Osteocyte (in vitro differentiated cells): ENCODE measurements at regions not wholly inside any gene's neighbourhood (a gene's known extent, or its start where the extent isn't known, plus 50 kb on each side); places are given as distances from the start of the nearest gene placed in this dataset.

Source experiments
- DNase-seq: peaks from one replicate; pipeline ENCODE4 v3.0.0; 2021; ENCODE audit warnings: mixed read lengths; ENCODE audit not compliant: unreplicated experiment; ENCODE audit errors: extremely low spot score
- H3K27ac Mint-ChIP-seq: one replicate; pipeline ENCODE4 v1.8.0; 2021; ENCODE audit warnings: mild to moderate bottlenecking, mixed read lengths; ENCODE audit not compliant: unreplicated experiment
- H3K27me3 Mint-ChIP-seq: one replicate; pipeline ENCODE4 v1.8.0; 2021; ENCODE audit warnings: mixed read lengths; ENCODE audit not compliant: unreplicated experiment
- H3K36me3 Mint-ChIP-seq: one replicate; pipeline ENCODE4 v1.8.0; 2021; ENCODE audit warnings: mixed read lengths; ENCODE audit not compliant: unreplicated experiment
- H3K4me1 Mint-ChIP-seq: one replicate; pipeline ENCODE4 v1.8.0; 2021; ENCODE audit warnings: mixed read lengths; ENCODE audit not compliant: unreplicated experiment
- H3K4me3 Mint-ChIP-seq: one replicate; pipeline ENCODE4 v1.8.0; 2021; ENCODE audit warnings: mild to moderate bottlenecking, moderate library complexity, mixed read lengths; ENCODE audit not compliant: unreplicated experiment
- H3K9me3 Mint-ChIP-seq: one replicate; pipeline ENCODE4 v1.8.0; 2021; ENCODE audit warnings: mixed read lengths; ENCODE audit not compliant: unreplicated experiment
- CTCF ChIP-seq: fragments of 200-600 bp; sonication (generic); IDR thresholded peaks from 2 replicates; pipeline ENCODE4 v1.5.0; 2021; ENCODE audit warnings: antibody characterized with exemption, mild to moderate bottlenecking, moderate library complexity

- H3K27ac Mint-ChIP-seq: peak overlapping the region; percentile 58
- peak; percentile 68 for DNase-seq
- peaks cover 18% of the 10 kb centered on the region for H3K4me1 Mint-ChIP-seq
- no peaks in the 10 kb centered on the region for H3K9me3 Mint-ChIP-seq
- H3K4me3 Mint-ChIP-seq: no peak overlapping the region
- no peak for TF ChIP-seq CTCF
- no peaks in the 10 kb centered on the region for H3K27me3 Mint-ChIP-seq
- H3K36me3 Mint-ChIP-seq: no peaks in the 10 kb centered on the region
These were observed 95.7 kb downstream of the VAPA start for GRCh38 chr18:10009321-10010144.

GRCh38 chr18:10010611-10011015 lies 96.8 kb downstream of the VAPA start:
- no peaks in the 10 kb centered on the region for H3K27me3 Mint-ChIP-seq
- no peaks in the 10 kb centered on the region for H3K36me3 Mint-ChIP-seq
- H3K27ac Mint-ChIP-seq: peak overlapping the region; percentile 58
- H3K4me1 Mint-ChIP-seq: peaks cover 27% of the 10 kb centered on the region
- no peak overlapping the region for H3K4me3 Mint-ChIP-seq
- no peaks in the 10 kb centered on the region for H3K9me3 Mint-ChIP-seq
- no peak for DNase-seq
- TF ChIP-seq CTCF: no peak

- no peaks in the 10 kb centered on the region for H3K36me3 Mint-ChIP-seq
- H3K9me3 Mint-ChIP-seq: no peaks in the 10 kb centered on the region
- TF ChIP-seq CTCF: no peak
- H3K4me3 Mint-ChIP-seq: no peak overlapping the region
- peak overlapping the region; percentile 58 for H3K27ac Mint-ChIP-seq
- H3K4me1 Mint-ChIP-seq: peaks cover 32% of the 10 kb centered on the region
- H3K27me3 Mint-ChIP-seq: no peaks in the 10 kb centered on the region
- DNase-seq: peak; percentile 27
These were observed 97.2 kb downstream of the VAPA start for GRCh38 chr18:10011061-10011460.

GRCh38 chr18:10011751-10012150 lies 97.9 kb downstream of the VAPA start:
- Mint-ChIP-seq H3K27me3 (no peaks in the 10 kb centered on the region), H3K36me3 (no peaks in the 10 kb centered on the region), H3K9me3 (no peaks in the 10 kb centered on the region), H3K27ac (no peak overlapping the region), H3K4me1 (peaks cover 33% of the 10 kb centered on the region), H3K4me3 (no peak overlapping the region)
- DNase-seq: peak; percentile 21
- TF ChIP-seq CTCF: no peak

- no peaks in the 10 kb centered on the region for H3K27me3 Mint-ChIP-seq
- no peaks in the 10 kb centered on the region for H3K36me3 Mint-ChIP-seq
- no peak for DNase-seq
- no peak overlapping the region for H3K4me3 Mint-ChIP-seq
- H3K4me1 Mint-ChIP-seq: peaks cover 39% of the 10 kb centered on the region
- TF ChIP-seq CTCF: no peak
- no peaks in the 10 kb centered on the region for H3K9me3 Mint-ChIP-seq
- H3K27ac Mint-ChIP-seq: no peak overlapping the region
These were observed 98.7 kb downstream of the VAPA start for GRCh38 chr18:10012526-10012925.
